Activated CD4-positive, alpha-beta T cell treated with anti-CD3 and anti-CD28 coated beads, Interleukin-2, amount 50 U/mL, for 24 hours (primary cell): ENCODE measurements at regions not wholly inside any gene's neighbourhood (a gene's known extent, or its start where the extent isn't known, plus 50 kb on each side); places are given as distances from the start of the nearest gene placed in this dataset.
"Not testable (repeated sequence)": the region's sequence is repeated elsewhere in the genome, so short reads cannot be mapped to it uniquely, and the experiment has no call there.

Experiments
- DNase-seq, 2 donors: peaks; one replicate each; pipeline ENCODE4 v3.0.0-alpha.2; 2020; ENCODE audit warnings: low read depth in 1 of 2, low spot score in 1 of 2

- no peak for DNase-seq
These were observed 65.6 kb downstream of the IFI44 start for GRCh38 chr1:78715181-78715661.

GRCh38 chr1:78716186-78716585 lies 66.6 kb downstream of the IFI44 start:
- no peak for DNase-seq

- no peak for DNase-seq
These were observed 68.9 kb downstream of the IFI44 start for GRCh38 chr1:78718566-78718965.

- no peak for DNase-seq
These were observed 71.5 kb downstream of the IFI44 start for GRCh38 chr1:78721136-78721535.

- DNase-seq: no peak
These were observed 72.5 kb downstream of the IFI44 start for GRCh38 chr1:78722105-78722504.

GRCh38 chr1:78722521-78722920 lies 72.9 kb downstream of the IFI44 start:
- DNase-seq: no peak

GRCh38 chr1:78722947-78723346 lies 73.3 kb downstream of the IFI44 start:
- no peak for DNase-seq

- no peak for DNase-seq
These were observed 77.1 kb downstream of the IFI44 start for GRCh38 chr1:78726686-78727085.

GRCh38 chr1:78728359-78728758 lies 78.7 kb downstream of the IFI44 start:
- no peak for DNase-seq

GRCh38 chr1:78730054-78730453 lies 80.4 kb downstream of the IFI44 start:
- DNase-seq: no peak

- no peak for DNase-seq
These were observed 82.0 kb downstream of the IFI44 start for GRCh38 chr1:78731674-78732073.

GRCh38 chr1:78737241-78737640 lies 87.6 kb downstream of the IFI44 start:
- DNase-seq: no peak

- DNase-seq: no peak
These were observed 94.0 kb downstream of the IFI44 start for GRCh38 chr1:78743626-78744025.

GRCh38 chr1:78745111-78745510 lies 95.5 kb downstream of the IFI44 start:
- DNase-seq: no peak

GRCh38 chr1:78753679-78754078 lies 104.0 kb downstream of the IFI44 start:
- not testable (repeated sequence) for DNase-seq

GRCh38 chr1:78755986-78756385 lies 106.4 kb downstream of the IFI44 start:
- no peak for DNase-seq

GRCh38 chr1:78758506-78758905 lies 108.9 kb downstream of the IFI44 start:
- DNase-seq: no peak

GRCh38 chr1:78759881-78760280 lies 110.2 kb downstream of the IFI44 start:
- no peak for DNase-seq

- no peak for DNase-seq
These were observed 111.2 kb downstream of the IFI44 start for GRCh38 chr1:78760858-78761257.

GRCh38 chr1:78762113-78762512 lies 112.5 kb downstream of the IFI44 start:
- DNase-seq: no peak

GRCh38 chr1:78765489-78765888 lies 115.9 kb downstream of the IFI44 start:
- DNase-seq: no peak

- DNase-seq: no peak
These were observed 130.2 kb downstream of the IFI44 start for GRCh38 chr1:78779831-78780230.

- no peak for DNase-seq
These were observed 137.9 kb downstream of the IFI44 start for GRCh38 chr1:78787544-78787943.

- DNase-seq: no peak
These were observed 140.5 kb downstream of the IFI44 start for GRCh38 chr1:78790174-78790573.
